Chondrocyte (in vitro differentiated cells): ENCODE measurements at regions not wholly inside any gene's neighbourhood (a gene's known extent, or its start where the extent isn't known, plus 50 kb on each side); places are given as distances from the start of the nearest gene placed in this dataset.

ENCODE experiments used
- DNase-seq: peaks from one replicate; pipeline ENCODE4 v3.0.0; 2021; ENCODE audit warnings: mixed read lengths, low spot score
- H3K27ac Mint-ChIP-seq: one replicate; pipeline ENCODE4 v1.8.0; 2021; ENCODE audit warnings: mild to moderate bottlenecking, moderate library complexity, mixed read lengths; ENCODE audit not compliant: unreplicated experiment
- H3K27me3 Mint-ChIP-seq: 2 replicates; pipeline ENCODE4 v1.8.0; 2021; ENCODE audit warnings: low read depth, mixed read lengths
- H3K36me3 Mint-ChIP-seq: 2 replicates; pipeline ENCODE4 v1.8.0; 2021; ENCODE audit warnings: low read depth, mixed read lengths
- H3K4me1 Mint-ChIP-seq: 2 replicates; pipeline ENCODE4 v1.8.0; 2021; ENCODE audit warnings: low read depth, mild to moderate bottlenecking, mixed read lengths
- H3K4me3 Mint-ChIP-seq: one replicate; pipeline ENCODE4 v1.8.0; 2021; ENCODE audit warnings: mild to moderate bottlenecking, moderate library complexity, mixed read lengths; ENCODE audit not compliant: unreplicated experiment
- H3K9me3 Mint-ChIP-seq: 2 replicates; pipeline ENCODE4 v1.8.0; 2021; ENCODE audit warnings: low read depth, mixed read lengths
- CTCF ChIP-seq: fragments of 200-600 bp; sonication (generic); IDR thresholded peaks from 2 replicates; pipeline ENCODE4 v1.5.0; 2021; ENCODE audit warnings: antibody characterized with exemption, mild to moderate bottlenecking, moderate library complexity

GRCh38 chr14:89641495-89642175 lies 224.6 kb upstream of the FOXN3 start:
- Mint-ChIP-seq H3K4me1 (peaks cover 5% of the 10 kb centered on the region), H3K27ac (no peak overlapping the region), H3K9me3 (no peaks in the 10 kb centered on the region), H3K36me3 (no peaks in the 10 kb centered on the region), H3K4me3 (no peak overlapping the region), H3K27me3 (no peaks in the 10 kb centered on the region)
- DNase-seq, result no peak
- no peak for TF ChIP-seq CTCF

DNA sequence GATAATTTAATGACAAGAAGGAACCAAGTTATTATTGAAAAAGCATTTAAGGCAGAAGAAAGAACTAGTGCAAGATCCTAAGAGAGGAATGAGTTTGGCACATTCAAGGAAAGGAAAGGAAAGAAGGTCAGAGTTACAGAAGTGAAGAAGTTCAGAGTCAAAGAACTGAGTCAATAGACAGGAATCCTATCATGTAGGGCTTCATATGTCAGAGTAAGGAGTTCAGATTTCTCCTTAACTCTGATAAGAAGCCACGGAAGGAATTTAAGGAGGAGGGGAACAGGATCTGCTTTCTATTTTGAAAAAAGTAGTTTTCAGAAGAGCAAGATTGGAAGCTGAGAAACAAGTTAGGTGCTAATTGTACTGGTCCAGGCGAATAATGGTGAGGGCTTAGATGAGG lies 223.1 kb upstream of the FOXN3 start:
- H3K9me3 Mint-ChIP-seq, result no peaks in the 10 kb centered on the region
- H3K36me3 Mint-ChIP-seq, result no peaks in the 10 kb centered on the region
- H3K27ac Mint-ChIP-seq, result no peak overlapping the region
- TF ChIP-seq CTCF, result no peak
- peaks cover 11% of the 10 kb centered on the region for H3K4me1 Mint-ChIP-seq
- no peak for DNase-seq
- no peak overlapping the region for H3K4me3 Mint-ChIP-seq
- H3K27me3 Mint-ChIP-seq, result no peaks in the 10 kb centered on the region

GRCh38 chr14:89639687-89640086 lies 222.7 kb upstream of the FOXN3 start:
- H3K4me3 Mint-ChIP-seq, result no peak overlapping the region
- H3K4me1 Mint-ChIP-seq, result peaks cover 11% of the 10 kb centered on the region
- H3K27me3 Mint-ChIP-seq, result no peaks in the 10 kb centered on the region
- no peak for TF ChIP-seq CTCF
- no peaks in the 10 kb centered on the region for H3K9me3 Mint-ChIP-seq
- no peaks in the 10 kb centered on the region for H3K36me3 Mint-ChIP-seq
- DNase-seq, result no peak
- no peak overlapping the region for H3K27ac Mint-ChIP-seq

GRCh38 chr14:89638891-89639290 lies 221.9 kb upstream of the FOXN3 start:
- TF ChIP-seq CTCF, result no peak
- H3K4me3 Mint-ChIP-seq, result no peak overlapping the region

GRCh38 chr14:89637581-89637980 lies 220.5 kb upstream of the FOXN3 start:
- H3K27me3 Mint-ChIP-seq, result no peaks in the 10 kb centered on the region

More at GRCh38 chr14:89638891-89639290, 221.9 kb upstream of the FOXN3 start:
- Mint-ChIP-seq H3K4me1 (peaks cover 11% of the 10 kb centered on the region), H3K36me3 (no peaks in the 10 kb centered on the region), H3K27me3 (no peaks in the 10 kb centered on the region), H3K9me3 (no peaks in the 10 kb centered on the region), H3K27ac (no peak overlapping the region)
- DNase-seq, result no peak

More at GRCh38 chr14:89637581-89637980, 220.5 kb upstream of the FOXN3 start:
- no peak overlapping the region for H3K4me3 Mint-ChIP-seq
- DNase-seq, result no peak
- no peak overlapping the region for H3K27ac Mint-ChIP-seq
- no peak for TF ChIP-seq CTCF
- no peaks in the 10 kb centered on the region for H3K36me3 Mint-ChIP-seq
- H3K4me1 Mint-ChIP-seq, result peaks cover 11% of the 10 kb centered on the region
- no peaks in the 10 kb centered on the region for H3K9me3 Mint-ChIP-seq
